GM19043 (cell line): ENCODE measurements at regions not wholly inside any gene's neighbourhood (a gene's known extent, or its start where the extent isn't known, plus 50 kb on each side); places are given as distances from the start of the nearest gene placed in this dataset.
A peak's percentile ranks its signal among the peaks of the same experiment; 100 is the strongest.

Source experiments
- ATAC-seq: cut with Tn5 transposase; IDR thresholded peaks from one replicate; pipeline ENCODE4 v1.9.1; 2021; ENCODE audit warnings: low read depth; ENCODE audit not compliant: unreplicated experiment

- peak; percentile 39 for ATAC-seq
These were observed 50.5 kb upstream of the ATF3 start for GRCh38 chr1:212557739-212558692.

- peak; percentile 96 for ATAC-seq
These were observed 49.7 kb upstream of the ATF3 start for GRCh38 chr1:212558693-212559480.
